Medulla oblongata (tissue), 1 donor: ENCODE measurements at regions not wholly inside any gene's neighbourhood (a gene's known extent, or its start where the extent isn't known, plus 50 kb on each side); places are given as distances from the start of the nearest gene placed in this dataset.
A peak's percentile ranks its signal among the peaks of the same experiment; 100 is the strongest.
"Not testable (repeated sequence)": the region's sequence is repeated elsewhere in the genome, so short reads cannot be mapped to it uniquely, and the experiment has no call there.

Experiments used
- DNase-seq: peaks from one replicate; pipeline ENCODE4 v3.0.0-alpha.2; 2015; ENCODE audit errors: extremely low spot score

DNA sequence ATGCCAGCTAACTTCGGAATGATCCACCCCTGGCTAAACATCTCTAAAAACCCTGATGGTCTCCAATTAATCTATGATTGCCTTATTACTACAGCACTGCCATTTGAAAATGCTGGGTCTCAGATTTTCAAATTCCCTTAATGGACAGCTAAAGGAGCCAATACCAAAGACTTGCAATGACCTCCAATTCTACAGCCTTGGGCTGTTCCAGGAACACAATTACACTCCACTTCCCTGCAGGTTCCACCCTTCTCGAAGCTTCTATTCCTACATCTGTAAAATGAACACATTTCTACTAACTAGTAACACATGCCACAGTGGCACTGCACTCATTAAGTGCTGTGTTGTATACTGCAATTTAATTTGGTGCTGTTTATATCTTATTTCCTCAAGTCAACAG lies 85.7 kb upstream of the AK4 start:
- DNase-seq = no peak

DNA sequence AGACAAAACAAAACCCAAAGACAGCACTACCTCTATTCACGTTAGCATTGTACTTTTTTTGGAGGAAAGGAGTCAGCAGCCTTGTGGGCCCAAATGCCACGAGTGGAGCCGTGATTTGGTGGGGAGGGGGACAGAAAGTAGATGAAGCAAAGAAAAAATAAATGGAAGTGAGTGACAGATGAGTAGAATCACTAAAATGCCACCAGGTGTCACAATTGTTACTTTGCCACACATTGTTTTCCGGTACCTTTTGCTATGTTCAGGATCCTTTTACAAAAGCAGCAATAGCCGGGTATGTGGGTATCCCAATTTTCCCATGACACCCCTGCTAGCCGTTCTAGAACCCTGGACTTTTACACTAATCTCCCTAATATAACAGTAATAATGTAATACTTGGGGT lies 85.0 kb upstream of the AK4 start:
- DNase-seq = no peak

DNA sequence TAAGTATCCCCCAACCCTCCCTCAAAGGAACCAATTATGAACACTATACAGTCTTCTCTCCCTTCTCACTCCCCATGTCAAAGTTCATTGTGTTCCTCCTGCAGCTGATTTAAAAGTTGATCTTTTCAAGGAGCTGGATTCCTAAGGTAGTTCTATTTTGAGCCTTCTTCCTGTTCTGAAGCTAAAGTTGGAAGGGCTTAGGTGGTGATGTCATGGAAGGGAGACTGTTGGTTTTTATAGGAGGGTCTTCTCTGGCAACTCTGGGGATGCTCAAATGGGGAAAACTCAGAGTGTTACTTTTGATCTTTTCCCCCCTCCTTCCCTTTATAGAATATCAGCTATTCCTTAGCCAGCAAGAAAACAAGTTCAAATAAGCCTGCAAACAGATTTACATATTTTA lies 83.0 kb upstream of the AK4 start:
- DNase-seq = no peak

GRCh38 chr1:65065524-65066418 lies 82.2 kb upstream of the AK4 start:
- DNase-seq = no peak

DNA sequence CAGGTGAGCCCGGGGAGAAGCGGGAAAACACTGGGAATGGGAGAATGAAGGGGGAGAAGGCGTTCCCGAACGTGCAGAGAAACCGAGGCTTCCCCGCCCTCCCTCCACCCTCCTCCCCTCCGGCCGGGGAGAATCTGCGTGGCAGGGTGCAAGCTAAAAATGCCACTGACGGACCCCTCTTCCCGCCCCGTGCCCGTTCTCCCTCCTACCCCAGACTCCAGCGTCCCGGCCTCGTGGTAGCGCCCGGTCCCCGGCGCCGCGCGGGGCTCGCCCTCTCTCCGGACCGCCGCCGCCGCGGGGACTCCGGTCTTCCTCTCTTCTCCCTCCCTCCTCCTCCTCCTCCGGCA lies 81.6 kb upstream of the AK4 start:
- no peak for DNase-seq

GRCh38 chr1:65066766-65067490 lies 81.1 kb upstream of the AK4 start:
- DNase-seq = peak; percentile 90

GRCh38 chr1:65067491-65068201 lies 80.4 kb upstream of the AK4 start:
- DNase-seq = peak; percentile 93

DNA sequence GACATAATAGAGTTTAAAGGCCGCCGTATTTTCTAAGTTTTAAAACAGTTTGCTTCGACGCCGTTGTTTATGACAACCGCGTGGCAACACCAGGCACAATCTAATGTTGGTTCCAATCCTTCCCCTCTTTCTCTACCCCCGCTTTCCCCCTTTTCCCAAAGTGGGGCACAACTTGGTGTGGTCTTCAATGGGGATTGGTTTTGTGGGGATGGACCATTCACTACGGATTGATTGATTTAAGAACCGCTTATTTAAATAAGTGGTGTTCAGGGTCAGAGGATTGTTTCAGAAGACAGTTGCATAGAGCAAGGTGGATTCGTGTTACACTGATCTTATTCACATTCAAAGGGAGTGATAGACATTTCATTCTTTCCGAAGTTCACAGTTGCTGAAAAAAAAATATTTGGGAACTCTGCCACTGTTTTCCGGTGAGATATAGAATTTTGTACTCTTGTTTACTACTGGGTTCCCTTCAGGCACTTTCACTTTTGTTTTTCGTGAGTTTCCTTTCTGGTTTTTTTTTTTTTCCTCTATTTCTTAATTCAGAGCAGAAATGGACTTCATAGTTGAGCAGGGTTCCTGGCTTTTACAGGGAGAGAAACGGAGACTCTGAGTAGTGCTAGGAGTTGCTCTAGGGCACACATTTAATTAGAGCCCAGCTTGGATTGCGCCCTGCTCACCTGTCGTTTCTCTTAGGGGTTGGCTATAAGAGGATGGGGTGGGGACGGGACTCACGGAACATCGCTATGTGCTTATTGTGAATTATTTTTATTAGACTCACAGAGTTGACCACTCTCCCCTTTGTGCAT lies 79.6 kb upstream of the AK4 start:
- DNase-seq = peak; percentile 71

GRCh38 chr1:65069011-65069565 lies 78.9 kb upstream of the AK4 start:
- no peak for DNase-seq

GRCh38 chr1:65072845-65073244 lies 75.2 kb upstream of the AK4 start:
- no peak for DNase-seq

GRCh38 chr1:65075123-65075976 lies 72.7 kb upstream of the AK4 start:
- DNase-seq = peak; percentile 69

DNA sequence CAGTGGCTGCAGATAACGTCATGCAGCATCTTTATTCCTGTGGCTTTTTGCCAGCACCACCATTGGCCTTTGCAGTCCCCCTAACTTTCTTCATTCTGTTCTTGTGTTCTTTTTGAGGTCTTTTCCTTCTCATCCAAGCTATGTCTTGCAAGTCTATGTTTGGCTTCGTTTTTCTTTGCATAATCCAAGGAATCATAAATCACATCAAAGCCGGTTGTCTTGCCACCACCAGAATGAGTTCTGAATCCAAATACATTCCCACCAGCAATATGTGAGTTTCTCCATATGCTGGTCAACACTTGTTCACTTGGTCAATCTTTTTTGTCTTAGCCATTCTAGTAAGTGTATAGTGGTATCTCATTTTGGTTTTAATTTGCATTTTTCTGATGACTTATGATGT lies 70.6 kb upstream of the AK4 start:
- no peak for DNase-seq

GRCh38 chr1:65079941-65080340 lies 68.1 kb upstream of the AK4 start:
- no peak for DNase-seq

GRCh38 chr1:65082346-65083040 lies 65.5 kb upstream of the AK4 start:
- DNase-seq = no peak

GRCh38 chr1:65083263-65083896 lies 64.6 kb upstream of the AK4 start:
- DNase-seq = no peak

- DNase-seq = no peak
Measured at GRCh38 chr1:65084066-65084465, 63.9 kb upstream of the AK4 start.

- not testable (repeated sequence) for DNase-seq
Measured at GRCh38 chr1:65087519-65087918, 60.5 kb upstream of the AK4 start.

GRCh38 chr1:65090406-65090805 lies 57.6 kb upstream of the AK4 start:
- DNase-seq = no peak

GRCh38 chr1:65092691-65093090 lies 55.3 kb upstream of the AK4 start:
- DNase-seq = no peak
